HuH-7.5 (cell line): ENCODE measurements at regions not wholly inside any gene's neighbourhood (a gene's known extent, or its start where the extent isn't known, plus 50 kb on each side); places are given as distances from the start of the nearest gene placed in this dataset.
"Not testable (repeated sequence)": the region's sequence is repeated elsewhere in the genome, so short reads cannot be mapped to it uniquely, and the experiment has no call there.

ENCODE experiments used
- DNase-seq: peaks from one replicate; pipeline ENCODE4 v3.0.0; 2011; ENCODE audit warnings: low spot score

GRCh38 chr9:87201351-87201751 lies 254.0 kb upstream of the GAS1 start:
- DNase-seq: no peak

DNA sequence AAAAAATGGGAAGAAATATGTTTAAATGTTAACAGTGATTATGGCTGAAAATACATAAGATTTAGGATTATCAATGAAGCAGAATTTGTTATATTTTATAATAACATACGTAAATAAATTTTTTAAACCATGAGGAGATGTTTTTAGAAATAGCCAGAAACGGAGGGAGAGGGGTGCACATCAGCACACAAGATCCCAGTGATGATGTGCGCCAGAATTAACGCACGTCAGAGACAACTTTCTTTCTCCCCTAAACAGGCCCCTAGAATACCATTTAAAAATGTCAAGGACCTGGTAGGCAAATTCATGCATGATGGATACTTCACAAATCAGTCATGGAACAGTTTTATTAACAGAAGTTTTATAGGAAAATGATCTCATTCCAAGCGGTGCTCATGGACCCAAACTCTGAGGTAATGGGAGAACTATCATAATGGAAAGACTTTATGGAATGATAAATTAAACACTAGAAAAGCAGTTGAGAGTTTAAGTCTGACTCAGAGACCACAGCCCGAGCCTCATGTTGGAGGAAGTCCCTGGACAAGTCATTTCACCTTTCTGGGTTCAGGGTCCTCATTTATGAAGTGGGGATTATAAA lies 258.9 kb upstream of the GAS1 start:
- no peak for DNase-seq

- not testable (repeated sequence) for DNase-seq
These were observed 263.4 kb upstream of the GAS1 start for GRCh38 chr9:87210658-87211057.

- no peak for DNase-seq
These were observed 264.4 kb upstream of the GAS1 start for GRCh38 chr9:87211669-87212068.

DNA sequence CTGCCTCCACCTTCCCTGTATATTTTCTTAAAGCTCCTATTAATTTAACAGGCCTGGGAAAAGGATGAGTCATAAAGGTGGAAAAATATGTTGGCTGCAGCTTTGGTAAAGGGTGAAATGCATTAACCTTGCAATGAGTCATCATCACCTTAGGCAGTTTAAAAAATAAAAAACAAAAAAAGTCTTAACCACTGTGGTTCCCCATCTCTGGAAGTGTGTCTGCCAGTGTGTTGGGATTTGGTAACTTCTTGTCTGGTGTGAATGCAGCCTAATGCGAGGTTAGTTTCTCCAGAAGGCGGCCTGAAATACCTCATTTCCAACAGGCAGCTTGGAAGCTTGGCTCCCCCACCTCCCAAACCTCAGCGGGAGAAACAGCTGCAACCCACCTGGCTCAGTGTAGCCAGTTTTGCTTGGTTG lies 265.3 kb upstream of the GAS1 start:
- no peak for DNase-seq

- no peak for DNase-seq
These were observed 266.6 kb upstream of the GAS1 start for GRCh38 chr9:87213948-87214347.

DNA sequence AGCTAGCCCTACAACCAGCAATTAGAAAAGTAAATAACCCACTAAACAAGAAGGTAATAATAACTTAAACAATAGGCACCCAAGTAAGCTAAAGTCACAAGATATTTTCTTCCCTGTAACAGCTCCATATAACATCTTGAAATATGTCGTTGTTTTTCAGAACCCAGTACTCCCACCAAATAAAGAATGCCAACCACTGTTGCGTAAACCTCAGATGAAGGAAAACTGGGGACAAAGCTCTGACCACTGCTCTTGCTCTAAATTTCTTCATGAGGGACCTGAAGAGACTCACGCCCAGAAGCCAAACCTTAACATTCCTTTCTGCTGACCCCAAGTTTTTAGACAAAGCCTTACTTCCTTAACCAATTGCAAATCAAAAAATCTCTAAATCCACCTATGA lies 267.7 kb upstream of the GAS1 start:
- DNase-seq: no peak

DNA sequence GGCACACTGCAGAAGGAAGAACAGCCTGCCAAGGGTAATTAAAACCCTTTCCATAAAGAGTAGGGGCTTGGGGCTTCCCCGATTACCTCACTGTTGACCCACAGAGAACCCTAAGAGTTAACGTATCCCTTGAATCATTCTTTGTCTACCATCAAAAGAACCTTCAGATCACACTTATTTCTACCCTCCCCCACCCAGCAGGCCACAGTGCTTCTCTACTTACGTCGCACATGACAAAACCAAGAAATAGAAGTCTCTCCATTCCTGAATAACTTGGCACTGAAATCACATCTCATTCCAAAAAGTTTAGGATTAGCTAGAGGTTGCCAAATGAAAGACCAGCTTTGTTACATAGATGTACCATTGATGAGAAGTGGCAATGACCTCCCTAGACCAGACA lies 268.7 kb upstream of the GAS1 start:
- no peak for DNase-seq

GRCh38 chr9:87216897-87217455 lies 269.7 kb upstream of the GAS1 start:
- DNase-seq: no peak

- no peak for DNase-seq
These were observed 274.0 kb upstream of the DAPK1 start for GRCh38 chr9:87223392-87224246.

DNA sequence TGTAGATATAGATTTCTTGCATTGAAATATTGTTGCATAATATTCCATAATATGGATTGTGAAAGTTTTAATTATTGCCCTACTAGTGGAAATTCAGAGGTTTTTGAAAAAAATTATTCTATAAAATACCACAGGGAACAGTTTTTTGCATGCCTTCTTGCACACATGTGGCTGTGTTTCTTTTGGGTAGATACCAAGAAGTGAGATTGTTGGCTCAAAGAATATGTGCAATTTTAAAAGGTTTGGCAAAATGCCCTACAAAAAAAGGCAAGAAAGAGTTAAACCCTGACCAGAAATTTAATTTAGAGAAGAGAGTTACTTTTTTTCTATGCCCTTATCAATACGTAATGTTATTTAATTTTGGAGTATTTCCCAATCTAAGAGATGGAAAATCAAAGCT lies 270.8 kb upstream of the DAPK1 start:
- DNase-seq: no peak

- DNase-seq: no peak
These were observed 270.2 kb upstream of the DAPK1 start for GRCh38 chr9:87227456-87227855.

DNA sequence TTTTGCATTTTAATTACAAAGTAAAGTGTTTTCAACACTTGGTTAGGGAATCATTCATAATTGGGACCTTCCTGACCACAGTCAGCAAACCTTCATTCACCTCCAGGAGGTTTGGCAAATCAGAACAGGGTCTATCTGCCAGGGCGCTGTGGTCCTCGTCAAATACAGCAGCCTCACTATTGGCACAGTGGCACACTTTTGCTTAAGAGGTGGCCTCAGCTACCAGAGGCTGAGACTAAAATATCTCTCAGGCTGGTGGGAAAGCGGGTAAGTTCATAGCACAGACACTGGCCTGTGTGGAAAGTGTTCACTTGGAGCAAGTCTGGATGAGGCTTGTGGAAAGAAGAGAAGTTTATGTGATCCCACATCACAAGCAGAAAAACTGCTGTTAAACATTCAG lies 268.6 kb upstream of the DAPK1 start:
- no peak for DNase-seq

DNA sequence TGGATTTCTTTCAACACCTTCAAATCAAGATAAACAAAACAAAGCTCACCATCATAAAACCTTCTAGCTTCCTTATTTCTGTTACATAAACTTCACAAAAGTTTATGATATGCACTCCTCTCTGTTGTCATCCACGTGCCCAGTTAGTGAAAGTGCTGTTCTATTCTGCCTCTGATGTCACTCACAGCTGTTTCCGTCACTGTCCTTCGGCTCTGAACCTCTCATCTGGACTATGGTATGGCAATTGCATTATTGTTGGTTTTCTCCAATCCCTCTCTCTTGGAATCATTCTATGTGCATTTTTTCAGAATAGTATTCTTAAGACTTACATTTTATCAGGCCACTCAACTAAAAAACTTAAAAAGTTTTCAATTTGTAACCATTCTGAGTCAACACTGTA lies 264.2 kb upstream of the DAPK1 start:
- no peak for DNase-seq

DNA sequence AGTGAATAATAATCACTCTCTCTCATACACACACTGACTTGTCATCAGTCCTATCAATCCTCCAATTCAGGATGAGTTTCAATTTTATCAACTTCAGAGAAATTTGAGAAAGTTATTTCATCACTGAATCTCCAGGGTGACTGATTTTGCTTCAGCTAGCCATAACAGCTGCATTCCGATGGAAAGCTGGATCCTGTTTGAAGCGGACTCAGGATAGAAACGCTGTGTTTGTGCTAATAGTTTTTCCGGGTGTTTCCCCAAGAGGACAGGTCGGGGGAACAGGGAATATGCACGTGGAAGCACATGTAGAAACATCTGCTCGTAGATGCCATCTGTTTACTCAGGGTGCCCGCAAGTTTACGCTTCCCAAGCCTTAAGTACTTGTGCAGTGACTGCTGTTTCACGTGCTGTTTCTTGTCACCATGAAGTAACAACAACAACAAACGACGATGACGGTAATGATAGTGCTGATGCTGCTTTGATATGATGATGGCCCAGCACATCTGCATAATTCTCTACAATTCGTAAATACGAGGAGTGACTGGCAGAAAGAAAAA lies 263.7 kb upstream of the DAPK1 start:
- no peak for DNase-seq

GRCh38 chr9:87234854-87235253 lies 262.8 kb upstream of the DAPK1 start:
- no peak for DNase-seq

GRCh38 chr9:87236546-87236945 lies 261.1 kb upstream of the DAPK1 start:
- no peak for DNase-seq

DNA sequence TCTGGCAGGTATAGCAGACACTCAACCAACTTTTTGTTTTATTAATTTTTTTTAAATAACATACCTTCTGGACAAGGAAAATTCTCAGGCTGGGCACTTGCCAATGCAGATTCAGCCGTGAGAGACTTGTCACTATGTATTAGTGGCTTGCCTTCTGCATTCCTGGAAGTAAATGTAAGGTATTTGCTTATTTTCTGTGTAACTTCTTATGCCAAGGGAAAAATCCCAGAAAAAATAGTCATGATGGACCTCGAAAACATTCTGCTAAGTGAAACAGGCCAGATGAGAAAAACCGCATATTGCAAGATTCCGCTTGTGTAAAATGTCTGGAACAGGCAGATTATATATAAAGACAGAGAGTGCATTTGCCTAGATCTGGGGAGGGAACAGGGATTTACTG lies 260.3 kb upstream of the DAPK1 start:
- DNase-seq: no peak

- DNase-seq: no peak
These were observed 259.1 kb upstream of the DAPK1 start for GRCh38 chr9:87238545-87238944.

- DNase-seq: no peak
These were observed 258.4 kb upstream of the DAPK1 start for GRCh38 chr9:87239312-87239711.

DNA sequence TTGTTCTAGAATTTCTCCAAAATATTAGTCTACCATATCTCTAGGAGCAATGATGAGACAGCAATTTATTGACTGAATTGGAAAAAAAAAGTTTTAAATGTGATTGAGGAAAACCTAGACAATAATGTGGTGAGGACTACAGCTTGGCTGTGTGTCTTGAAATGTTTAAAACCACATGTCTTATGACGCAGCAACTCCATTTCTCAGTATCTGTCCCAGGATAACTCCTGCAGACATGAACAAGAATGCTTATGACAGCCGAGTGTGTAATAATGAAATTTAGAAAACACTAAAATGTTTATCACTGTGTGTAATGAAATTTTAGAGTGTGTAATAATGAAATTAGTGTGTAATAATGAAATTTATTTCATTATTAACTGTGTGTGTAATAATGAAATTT lies 254.1 kb upstream of the DAPK1 start:
- DNase-seq: no peak

DNA sequence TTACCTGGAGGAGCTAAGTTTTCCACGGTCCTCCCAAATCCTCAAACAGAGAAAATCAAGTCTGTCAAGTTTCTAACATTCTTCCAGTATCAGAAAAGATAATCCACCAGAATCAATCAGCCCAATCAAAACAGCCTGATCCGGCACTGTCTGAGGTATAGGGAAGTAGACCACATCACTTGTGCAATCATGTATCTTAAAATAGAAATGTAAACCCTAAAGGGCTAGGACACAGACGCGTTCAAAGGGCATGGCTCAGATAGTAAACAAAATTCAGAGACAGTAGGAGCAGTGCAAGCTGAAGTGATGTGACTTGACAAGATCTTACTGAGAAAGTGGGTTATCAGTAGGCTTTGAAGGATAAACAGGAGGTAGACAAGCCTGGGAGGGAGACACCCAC lies 252.4 kb upstream of the DAPK1 start:
- no peak for DNase-seq

DNA sequence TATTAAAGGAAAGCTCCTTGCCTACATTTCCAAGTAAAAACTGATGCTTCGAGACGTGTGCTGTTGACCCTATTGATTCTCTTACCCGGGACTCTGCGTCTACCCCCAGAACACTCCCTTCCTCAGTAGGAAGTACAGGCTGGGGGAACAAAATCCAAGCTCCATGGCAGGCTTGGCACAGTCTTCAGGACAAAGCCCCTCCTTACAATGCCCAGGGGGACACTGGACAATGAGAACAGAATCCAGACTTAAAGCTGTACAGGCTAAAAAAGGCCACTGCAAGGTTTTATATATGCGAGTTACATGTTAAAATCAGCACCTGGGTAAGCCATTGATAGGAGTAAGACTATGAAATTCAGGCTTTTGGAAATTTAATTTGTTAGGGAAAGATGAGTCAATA lies 250.6 kb upstream of the DAPK1 start:
- DNase-seq: no peak
